GM19395 (cell line): ENCODE measurements at regions not wholly inside any gene's neighbourhood (a gene's known extent, or its start where the extent isn't known, plus 50 kb on each side); places are given as distances from the start of the nearest gene placed in this dataset.

ENCODE experiments used
- ATAC-seq: cut with Tn5 transposase; IDR thresholded peaks from one replicate; pipeline ENCODE4 v1.9.1; 2021; ENCODE audit warnings: mild to moderate bottlenecking, moderate library complexity; ENCODE audit not compliant: unreplicated experiment

DNA sequence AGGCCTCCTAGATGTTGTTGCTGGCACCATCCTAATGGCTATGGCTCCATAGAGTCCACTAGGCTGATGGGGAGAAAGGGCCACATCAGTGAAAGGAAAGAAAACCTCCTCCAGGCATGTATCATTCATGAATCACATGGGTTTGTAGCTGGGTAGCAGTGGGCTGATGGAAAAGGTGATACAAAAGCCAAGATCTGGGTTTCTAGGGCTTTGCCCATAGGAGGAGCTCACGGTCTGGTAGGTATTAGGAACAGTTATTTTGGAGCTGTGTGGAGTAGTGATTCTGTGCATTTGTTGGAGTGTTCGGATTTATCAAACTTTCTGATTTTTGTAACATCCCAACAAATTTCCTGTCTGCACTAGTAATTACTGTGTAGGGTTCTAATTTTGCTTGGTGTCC is 259.2 kb downstream of the SLC4A3 start:
- ATAC-seq = no peak

DNA sequence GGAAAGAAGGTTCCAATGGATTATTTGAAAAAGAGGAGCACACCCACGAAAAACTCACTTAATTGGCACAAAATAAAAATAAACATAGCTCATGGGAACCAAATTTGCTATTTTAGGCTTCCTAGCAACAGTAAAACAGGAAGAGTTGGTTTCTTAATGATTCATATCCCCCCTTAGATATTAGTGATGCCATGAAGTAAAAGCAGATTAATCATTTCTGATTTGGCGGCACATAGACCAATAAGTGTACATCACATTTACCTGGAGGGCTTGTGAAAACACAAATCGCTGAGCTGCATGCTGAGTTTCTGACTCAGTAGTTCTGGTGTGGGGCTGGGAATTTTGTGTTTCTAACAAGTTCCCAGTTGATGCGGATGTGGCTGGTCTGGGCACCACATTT is 260.4 kb downstream of the SLC4A3 start:
- ATAC-seq = no peak

GRCh38 chr2:219893541-219893940 is 266.1 kb downstream of the SLC4A3 start:
- no peak for ATAC-seq

- ATAC-seq = no peak
These were observed 270.0 kb downstream of the SLC4A3 start for GRCh38 chr2:219897456-219897855.

GRCh38 chr2:219901155-219901554 is 273.7 kb downstream of the SLC4A3 start:
- ATAC-seq = peak; percentile 69

GRCh38 chr2:219902891-219903552 is 275.6 kb downstream of the SLC4A3 start:
- no peak for ATAC-seq

GRCh38 chr2:219905640-219906039 is 278.2 kb downstream of the SLC4A3 start:
- no peak for ATAC-seq

GRCh38 chr2:219906114-219907010 is 278.9 kb downstream of the SLC4A3 start:
- no peak for ATAC-seq

DNA sequence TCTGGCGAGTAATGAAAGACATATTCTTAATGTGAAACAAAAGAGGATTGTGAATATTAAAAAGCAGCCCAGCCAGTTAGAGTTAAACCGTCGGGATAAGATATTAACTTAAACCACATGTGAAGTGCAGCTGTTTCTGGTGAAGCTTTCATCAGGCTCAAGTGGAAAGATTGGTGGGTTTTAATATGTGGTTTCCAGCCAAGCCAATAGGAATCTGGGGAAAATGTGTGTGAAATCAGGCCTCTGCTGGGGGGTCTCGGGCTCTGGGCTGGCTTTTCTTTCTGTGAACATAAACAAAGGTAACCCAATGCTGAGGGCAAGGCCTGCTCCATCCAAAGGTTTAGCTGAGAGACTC is 279.6 kb downstream of the SLC4A3 start:
- ATAC-seq = no peak

- no peak for ATAC-seq
These were observed 281.1 kb downstream of the SLC4A3 start for GRCh38 chr2:219908538-219908937.

- ATAC-seq = no peak
These were observed 284.1 kb downstream of the SLC4A3 start for GRCh38 chr2:219911541-219911940.

GRCh38 chr2:219912491-219912921 is 285.1 kb downstream of the SLC4A3 start:
- ATAC-seq = no peak

GRCh38 chr2:219914577-219914976 is 287.1 kb downstream of the SLC4A3 start:
- no peak for ATAC-seq

DNA sequence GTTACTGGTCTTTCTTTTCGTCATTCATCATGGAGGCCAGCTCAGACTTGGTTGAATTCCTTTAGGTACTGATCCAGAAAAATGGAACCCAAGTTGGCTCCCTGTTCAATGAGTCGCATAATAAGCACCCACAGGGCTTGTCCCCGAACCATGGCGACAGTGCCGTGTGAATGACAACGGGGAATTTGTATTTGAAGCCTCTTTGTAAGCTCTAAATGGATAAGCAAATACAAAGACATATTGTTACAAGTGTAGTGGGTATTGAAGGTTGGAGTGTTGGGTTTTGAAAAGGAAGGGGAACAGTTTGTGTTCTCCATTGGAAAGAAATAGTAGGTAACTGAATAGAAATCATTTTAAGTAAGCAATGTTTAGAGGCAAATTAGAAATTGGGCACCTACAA is 288.9 kb downstream of the SLC4A3 start:
- ATAC-seq = no peak

GRCh38 chr2:219916726-219917440 is 289.5 kb downstream of the SLC4A3 start:
- no peak for ATAC-seq

DNA sequence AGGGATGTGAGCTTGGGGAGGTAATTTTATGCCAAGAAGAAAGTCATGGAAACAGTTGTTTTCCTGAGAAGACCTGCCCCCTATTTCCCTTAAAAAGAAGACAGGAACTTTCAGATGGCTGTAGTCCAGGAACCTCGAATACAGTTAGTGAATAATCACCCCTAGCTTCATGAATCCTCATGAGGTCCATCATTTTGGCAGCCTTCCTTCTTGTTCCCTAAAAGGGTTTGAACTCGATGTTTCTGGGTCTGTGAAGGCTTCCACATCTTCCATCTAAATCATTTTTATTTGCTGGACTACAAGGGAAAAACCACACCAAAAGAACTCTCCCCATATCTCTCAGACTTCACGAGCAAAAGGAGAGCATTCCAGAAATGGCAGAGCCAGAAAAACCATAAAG is 290.8 kb downstream of the SLC4A3 start:
- ATAC-seq = no peak

DNA sequence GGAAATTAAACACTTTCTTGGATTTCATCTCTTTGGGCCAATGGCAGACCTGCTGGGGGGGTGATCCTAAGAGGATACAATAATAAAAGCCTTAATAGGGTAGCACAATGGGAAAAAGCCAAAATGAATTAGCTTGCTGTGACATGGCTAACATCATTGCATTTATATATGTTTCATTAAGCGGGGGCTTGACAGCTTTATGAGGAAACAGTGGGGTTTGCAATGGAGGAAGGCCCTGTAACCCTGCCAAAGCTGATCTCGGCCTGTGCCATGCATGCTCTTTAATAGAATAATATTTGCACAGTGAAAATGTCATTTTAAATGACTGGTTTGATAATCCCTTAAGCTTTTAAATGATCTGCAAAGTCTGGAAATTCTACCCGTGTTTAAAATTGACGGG is 291.5 kb downstream of the SLC4A3 start:
- no peak for ATAC-seq

DNA sequence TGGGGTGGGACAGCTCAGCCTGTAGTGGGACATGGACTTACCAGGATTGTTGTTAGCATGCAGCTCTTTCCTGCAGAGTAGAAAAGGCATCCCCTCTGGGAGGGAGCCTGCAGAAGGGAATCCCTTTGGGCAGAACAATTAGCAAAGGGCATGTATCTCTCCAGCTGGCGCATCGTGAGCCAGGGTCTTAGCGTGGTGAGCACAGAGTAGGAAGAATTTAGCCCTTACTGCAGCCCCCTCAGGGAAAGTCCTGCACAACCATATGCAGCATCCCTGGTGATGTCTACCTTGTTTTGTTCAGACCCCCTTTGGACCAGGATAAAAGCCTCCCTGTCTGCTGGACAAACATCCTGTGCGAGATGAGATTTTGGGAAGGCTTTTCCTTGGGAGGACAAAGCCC is 292.1 kb downstream of the SLC4A3 start:
- no peak for ATAC-seq

GRCh38 chr2:219929835-219930234 is 302.4 kb downstream of the SLC4A3 start:
- no peak for ATAC-seq

- no peak for ATAC-seq
These were observed 312.2 kb downstream of the SLC4A3 start for GRCh38 chr2:219939647-219940046.

DNA sequence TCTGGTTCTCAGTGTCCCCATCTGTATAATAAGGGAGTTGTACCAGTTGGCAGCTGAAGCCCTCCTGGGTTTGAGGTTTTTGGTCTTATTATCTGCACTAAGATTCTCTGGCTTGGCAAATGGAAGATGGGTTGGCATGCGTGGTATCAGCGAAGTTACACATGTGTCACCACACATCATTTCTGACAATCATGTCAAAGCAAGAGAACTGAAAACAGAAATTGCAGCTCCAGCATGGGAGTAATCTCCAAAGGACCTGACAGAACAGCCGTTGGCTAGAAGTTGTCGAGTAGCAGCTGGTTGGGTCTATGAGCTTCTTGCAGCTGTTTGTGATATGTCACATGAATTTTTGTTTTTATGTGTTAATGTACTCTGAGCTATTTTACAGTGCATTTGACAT is 317.4 kb downstream of the SLC4A3 start:
- ATAC-seq = no peak

GRCh38 chr2:219946021-219946420 is 318.6 kb downstream of the SLC4A3 start:
- ATAC-seq = no peak
